H9 (cell line): ENCODE measurements at regions not wholly inside any gene's neighbourhood (a gene's known extent, or its start where the extent isn't known, plus 50 kb on each side); places are given as distances from the start of the nearest gene placed in this dataset.

Experiments
- DNase-seq: peaks from one replicate; pipeline ENCODE4 v3.0.0-alpha.2; 2017
- H2AFZ ChIP-seq: one replicate; pipeline ENCODE4 v1.6.1; 2013; ENCODE audit warnings: mild to moderate bottlenecking, low read length, control low read depth, moderate library complexity
- H2AK5ac ChIP-seq: 2 replicates; pipeline ENCODE4 v1.6.1; 2013; ENCODE audit warnings: low read length, control low read depth, mixed read lengths; ENCODE audit not compliant: insufficient read length
- H2BK120ac ChIP-seq: one replicate; pipeline ENCODE4 v1.6.1; 2013; ENCODE audit warnings: low read depth, mild to moderate bottlenecking, low read length, control low read depth, inconsistent platforms; ENCODE audit not compliant: poor library complexity, severe bottlenecking
- H2BK12ac ChIP-seq: 2 replicates; pipeline ENCODE4 v1.6.1; 2013; ENCODE audit warnings: low read length, control low read depth, mixed read lengths, low read depth; ENCODE audit not compliant: insufficient read length
- H2BK15ac ChIP-seq: 2 replicates; pipeline ENCODE4 v1.6.1; 2013; ENCODE audit warnings: low read depth, low read length, control low read depth
- H2BK20ac ChIP-seq: one replicate; pipeline ENCODE4 v1.6.1; 2013; ENCODE audit warnings: low read depth, mild to moderate bottlenecking, low read length, control low read depth, inconsistent platforms; ENCODE audit not compliant: poor library complexity, severe bottlenecking
- H2BK5ac ChIP-seq: 2 replicates; pipeline ENCODE4 v1.6.1; 2013; ENCODE audit warnings: low read length, control low read depth, mixed read lengths; ENCODE audit not compliant: insufficient read length
- H3K14ac ChIP-seq: 2 replicates; pipeline ENCODE4 v1.6.1; 2013; ENCODE audit warnings: low read length, control low read depth; ENCODE audit not compliant: insufficient read depth
- H3K18ac ChIP-seq: 2 replicates; pipeline ENCODE4 v1.6.1; 2013; ENCODE audit warnings: low read depth, mild to moderate bottlenecking, mixed read lengths, low read length, control low read depth; ENCODE audit not compliant: insufficient read length
- H3K23ac ChIP-seq: 2 replicates; pipeline ENCODE4 v1.6.1; 2013; ENCODE audit warnings: low read length, control low read depth, mixed read lengths, low read depth; ENCODE audit not compliant: insufficient read length
- H3K23me2 ChIP-seq: 2 replicates; pipeline ENCODE4 v1.6.1; 2013; ENCODE audit warnings: low read depth, mild to moderate bottlenecking, mixed read lengths, low read length, control low read depth; ENCODE audit not compliant: insufficient read length, poor library complexity, severe bottlenecking
- H3K27ac ChIP-seq: 2 replicates; pipeline ENCODE4 v1.5.1; 2013; ENCODE audit warnings: low read length, control low read depth, mixed read lengths, low read depth; ENCODE audit not compliant: insufficient read length
- H3K27me3 ChIP-seq: 2 replicates; pipeline ENCODE4 v1.6.1; 2013; ENCODE audit warnings: low read length, control low read depth, inconsistent platforms; ENCODE audit not compliant: insufficient read depth
- H3K4ac ChIP-seq: 2 replicates; pipeline ENCODE4 v1.6.1; 2013; ENCODE audit warnings: low read depth, mild to moderate bottlenecking, control low read depth, inconsistent platforms, low read length, moderate library complexity
- H3K4me1 ChIP-seq: 2 replicates; pipeline ENCODE4 v1.6.1; 2013; ENCODE audit warnings: low read length, control low read depth, inconsistent platforms; ENCODE audit not compliant: insufficient read depth
- H3K4me2 ChIP-seq: 2 replicates; pipeline ENCODE4 v1.6.1; 2013; ENCODE audit warnings: low read length, control low read depth, mixed read lengths; ENCODE audit not compliant: insufficient read length, insufficient read depth
- H3K56ac ChIP-seq: 2 replicates; pipeline ENCODE4 v1.6.1; 2013; ENCODE audit warnings: low read depth, mild to moderate bottlenecking, mixed read lengths, low read length, control low read depth; ENCODE audit not compliant: insufficient read length
- H3K79me1 ChIP-seq: 2 replicates; pipeline ENCODE4 v1.6.1; 2013; ENCODE audit warnings: low read depth, mild to moderate bottlenecking, moderate library complexity, low read length, control low read depth, inconsistent platforms; ENCODE audit not compliant: insufficient read depth, poor library complexity, severe bottlenecking
- H3K79me2 ChIP-seq: 2 replicates; pipeline ENCODE4 v1.6.1; 2013; ENCODE audit warnings: low read length, control low read depth, inconsistent platforms; ENCODE audit not compliant: insufficient read depth
- H3K9ac ChIP-seq: 2 replicates; pipeline ENCODE4 v1.6.1; 2013; ENCODE audit warnings: low read length, control low read depth, mixed read lengths; ENCODE audit not compliant: insufficient read length; ENCODE audit errors: extremely low read depth
- H3K9me3 ChIP-seq: one replicate; pipeline ENCODE4 v1.6.1; 2013; ENCODE audit warnings: low read depth, low read length, inconsistent platforms; ENCODE audit not compliant: control insufficient read depth
- H3T11ph ChIP-seq: one replicate; pipeline ENCODE4 v1.6.1; 2013; ENCODE audit warnings: mild to moderate bottlenecking, low read length, control low read depth, inconsistent platforms
- H4K20me1 ChIP-seq: one replicate; pipeline ENCODE4 v1.6.1; 2013; ENCODE audit not compliant: control insufficient read depth, insufficient read length, insufficient read depth
- H4K5ac ChIP-seq: 2 replicates; pipeline ENCODE4 v1.6.1; 2013; ENCODE audit warnings: low read depth, mild to moderate bottlenecking, mixed read lengths, low read length, control low read depth; ENCODE audit not compliant: insufficient read length
- H4K8ac ChIP-seq: replicated peaks from 2 replicates; pipeline ENCODE4 v1.6.1; 2013; ENCODE audit warnings: low read length, control low read depth, mixed read lengths, low read depth; ENCODE audit not compliant: insufficient read length
- H4K91ac ChIP-seq: 2 replicates; pipeline ENCODE4 v1.6.1; 2013; ENCODE audit warnings: low read depth, mild to moderate bottlenecking, moderate library complexity, mixed read lengths, low read length, control low read depth; ENCODE audit not compliant: insufficient read length
- H3K27ac Mint-ChIP-seq, 3 experiments: 2 replicates in 2 of 3; 3 replicates in 1 of 3; pipeline ENCODE4 v1.8.0; 2020 to 2021; ENCODE audit warnings: mixed read lengths in 3 of 3, mild to moderate bottlenecking in 1 of 3, moderate library complexity in 1 of 3
- H3K27me3 Mint-ChIP-seq: 2 replicates; pipeline ENCODE4 v1.8.0; 2021; ENCODE audit warnings: low read depth, mild to moderate bottlenecking, moderate library complexity, mixed read lengths
- H3K36me3 Mint-ChIP-seq, 3 experiments: 2 replicates in 2 of 3; 3 replicates in 1 of 3; pipeline ENCODE4 v1.8.0; 2020 to 2021; ENCODE audit warnings: low read depth in 3 of 3, mixed read lengths in 3 of 3; ENCODE audit not compliant: insufficient read depth in 1 of 3
- H3K4me1 Mint-ChIP-seq, 2 experiments: 2 replicates each; pipeline ENCODE4 v1.8.0; 2020; ENCODE audit warnings: mixed read lengths in 2 of 2
- H3K4me3 Mint-ChIP-seq, 2 experiments: 2 replicates in 1 of 2; 3 replicates in 1 of 2; pipeline ENCODE4 v1.8.0; 2020 to 2021; ENCODE audit warnings: mild to moderate bottlenecking in 2 of 2, mixed read lengths in 2 of 2, moderate library complexity in 1 of 2
- H3K9me3 Mint-ChIP-seq, 2 experiments: 2 replicates in 1 of 2; 3 replicates in 1 of 2; pipeline ENCODE4 v1.8.0; 2020; ENCODE audit warnings: mild to moderate bottlenecking in 2 of 2, mixed read lengths in 2 of 2, moderate library complexity in 1 of 2
- WGBS: extraction: QIAGEN DNeasy Blood & Tissue Kit; methylation state at CpG from one replicate; pipeline ENCODE4 v1.1.7; 2013; ENCODE audit warnings: missing lambda C conversion rate, low lambda C conversion rate, mixed read lengths; ENCODE audit not compliant: insufficient read length; ENCODE audit errors: extremely low coverage; 5-methylcytosine and 5-hydroxymethylcytosine counted together
- TF ChIP-seq, protein P1 (sequence below): fragments of 200-600 bp; sonication (generic); conservative IDR thresholded peaks from 3 replicates; pipeline ENCODE4 v1.8.0; 2021; ENCODE audit warnings: antibody characterized with exemption, mild to moderate bottlenecking

GRCh38 chr2:222058819-222059445 lies 239.9 kb downstream of the PAX3 start:
- no peak for DNase-seq
- no CpG with 5 or more reads among the region's 2 CpGs for WGBS
- no peak overlapping the region for H3K27ac Mint-ChIP-seq

More at GRCh38 chr2:222058819-222059445, 239.9 kb downstream of the PAX3 start:
- Histone ChIP-seq H2BK120ac (no peak overlapping the region), H4K20me1 (no peaks in the 10 kb centered on the region), H3K27me3 (peaks cover 33% of the 10 kb centered on the region; the same call in 1 of the 2 replicates), H3K23me2 (no peaks in the 10 kb centered on the region), H3K79me2 (no peaks in the 10 kb centered on the region), H3K9me3 (no peaks in the 10 kb centered on the region), H3K4me2 (no peak overlapping the region), H4K8ac (no peak overlapping the region), H2BK15ac (no peak overlapping the region), H3K23ac (no peak overlapping the region), H3K9ac (no peak overlapping the region), H3K4ac (no peak overlapping the region), H3K14ac (no peak overlapping the region), H3K27ac (no peak overlapping the region), H3T11ph (no peak overlapping the region), H3K79me1 (no peaks in the 10 kb centered on the region), H3K56ac (no peak overlapping the region), H2BK12ac (no peak overlapping the region), H4K5ac (no peak overlapping the region), H2AFZ (no peak overlapping the region), H3K4me1 (no peaks in the 10 kb centered on the region), H2AK5ac (no peak overlapping the region), H3K18ac (no peak overlapping the region), H4K91ac (no peak overlapping the region), H2BK20ac (no peak overlapping the region), H2BK5ac (no peak overlapping the region)
- TF ChIP-seq, protein P1, sequence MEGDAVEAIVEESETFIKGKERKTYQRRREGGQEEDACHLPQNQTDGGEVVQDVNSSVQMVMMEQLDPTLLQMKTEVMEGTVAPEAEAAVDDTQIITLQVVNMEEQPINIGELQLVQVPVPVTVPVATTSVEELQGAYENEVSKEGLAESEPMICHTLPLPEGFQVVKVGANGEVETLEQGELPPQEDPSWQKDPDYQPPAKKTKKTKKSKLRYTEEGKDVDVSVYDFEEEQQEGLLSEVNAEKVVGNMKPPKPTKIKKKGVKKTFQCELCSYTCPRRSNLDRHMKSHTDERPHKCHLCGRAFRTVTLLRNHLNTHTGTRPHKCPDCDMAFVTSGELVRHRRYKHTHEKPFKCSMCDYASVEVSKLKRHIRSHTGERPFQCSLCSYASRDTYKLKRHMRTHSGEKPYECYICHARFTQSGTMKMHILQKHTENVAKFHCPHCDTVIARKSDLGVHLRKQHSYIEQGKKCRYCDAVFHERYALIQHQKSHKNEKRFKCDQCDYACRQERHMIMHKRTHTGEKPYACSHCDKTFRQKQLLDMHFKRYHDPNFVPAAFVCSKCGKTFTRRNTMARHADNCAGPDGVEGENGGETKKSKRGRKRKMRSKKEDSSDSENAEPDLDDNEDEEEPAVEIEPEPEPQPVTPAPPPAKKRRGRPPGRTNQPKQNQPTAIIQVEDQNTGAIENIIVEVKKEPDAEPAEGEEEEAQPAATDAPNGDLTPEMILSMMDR, result no peak
- no peaks in the 10 kb centered on the region for H3K36me3 Mint-ChIP-seq
- H3K9me3 Mint-ChIP-seq, result peaks cover 2 to 3% of the 10 kb centered on the region in 2 experiments; a peak in 3 of 5 replicates
- H3K27me3 Mint-ChIP-seq, result peaks cover 93% of the 10 kb centered on the region
- no peak overlapping the region for H3K4me3 Mint-ChIP-seq
- peaks cover 5 to 20% of the 10 kb centered on the region in 2 experiments for H3K4me1 Mint-ChIP-seq
